NCI-H2081 (cell line): ENCODE measurements at regions not wholly inside any gene's neighbourhood (a gene's known extent, or its start where the extent isn't known, plus 50 kb on each side); places are given as distances from the start of the nearest gene placed in this dataset.

Experiments
- DNase-seq, 2 experiments: peaks; one replicate each; lab custom pipeline; 2025; lab: John Stamatoyannopoulos, UW

- no peak for DNase-seq
Measured at GRCh38 chr7:93651603-93652159, 77.2 kb upstream of the CALCR start.

DNA sequence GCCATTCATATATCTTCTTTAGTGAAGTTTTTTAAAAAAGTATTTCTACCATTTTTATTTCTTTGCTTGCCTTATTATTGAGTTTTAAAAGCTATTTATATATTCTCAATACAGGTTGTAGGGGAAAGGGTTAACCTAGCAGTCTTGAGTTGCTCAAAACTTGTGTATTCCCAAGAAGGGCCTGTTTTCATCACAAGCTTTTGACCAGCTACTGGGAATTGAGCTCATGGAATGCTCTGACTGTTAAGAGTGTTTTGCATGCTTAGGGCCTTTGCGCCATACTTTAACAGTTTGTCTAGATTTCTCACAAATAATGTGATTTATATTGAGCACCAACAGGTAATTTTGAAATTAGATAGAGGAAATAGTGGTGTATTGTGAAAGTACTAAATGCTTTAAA is 72.0 kb upstream of the CALCR start:
- DNase-seq, result no peak

DNA sequence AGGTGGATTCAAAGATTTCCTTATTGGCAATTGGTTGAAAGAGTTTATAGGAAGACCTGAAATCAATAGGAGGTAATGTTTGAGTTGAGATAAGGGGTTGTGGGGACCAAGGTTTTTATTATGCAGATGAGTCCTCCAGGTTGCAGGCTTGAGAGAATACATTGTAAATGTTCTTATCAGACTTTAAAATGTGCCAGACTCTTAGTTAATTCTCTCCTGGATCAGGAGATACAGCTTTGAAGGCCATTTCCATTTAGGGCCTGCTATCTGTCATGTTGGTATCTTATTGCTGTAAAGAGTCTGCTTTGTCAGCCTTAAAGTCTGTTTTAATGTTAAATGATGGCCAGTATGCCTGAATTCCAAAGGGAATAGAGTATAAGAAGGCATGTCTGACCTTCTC is 61.8 kb upstream of the CALCR start:
- DNase-seq, result no peak

DNA sequence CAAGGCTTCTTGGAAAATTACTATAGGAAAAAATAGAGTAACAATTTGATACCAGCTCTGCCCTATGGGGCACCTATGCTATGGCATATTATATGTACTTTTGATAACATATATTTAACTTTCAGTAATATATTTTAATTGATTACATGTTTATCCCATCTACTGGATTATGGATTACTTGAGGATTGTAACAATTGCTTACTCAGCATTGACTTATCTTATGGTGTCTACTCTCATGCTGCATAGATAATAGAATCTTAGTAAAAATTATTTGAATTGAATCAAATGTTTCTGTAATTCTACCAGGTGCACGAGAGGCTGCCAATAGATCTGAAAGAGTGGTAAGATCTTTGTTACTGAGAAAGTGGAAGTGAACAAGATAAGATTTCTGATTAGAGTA is 57.8 kb upstream of the CALCR start:
- DNase-seq, result no peak

DNA sequence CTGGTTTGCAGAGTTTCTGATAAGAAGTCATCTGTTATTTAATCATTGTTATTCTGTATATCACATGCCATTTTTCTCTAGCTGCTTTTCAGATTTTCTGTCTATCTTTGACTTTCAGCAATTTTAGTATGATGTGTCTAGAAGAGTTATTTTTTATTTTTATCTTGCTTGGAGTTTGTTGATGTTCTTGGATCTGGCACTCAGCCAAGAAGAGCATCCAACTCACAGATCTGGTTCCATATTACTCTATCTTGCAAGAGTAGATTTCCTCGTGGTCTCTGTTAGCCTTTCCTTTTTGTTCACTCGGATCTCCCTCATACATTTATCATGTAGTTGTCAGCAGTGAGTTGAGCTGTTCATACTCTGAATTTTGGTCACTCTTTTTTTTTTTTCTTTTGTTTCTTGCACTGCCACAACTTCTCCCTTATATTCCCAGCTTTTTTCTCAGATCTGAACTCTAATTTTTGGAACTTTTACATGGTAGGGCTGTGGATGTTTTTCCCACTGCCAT is 54.8 kb upstream of the CALCR start:
- no peak for DNase-seq

DNA sequence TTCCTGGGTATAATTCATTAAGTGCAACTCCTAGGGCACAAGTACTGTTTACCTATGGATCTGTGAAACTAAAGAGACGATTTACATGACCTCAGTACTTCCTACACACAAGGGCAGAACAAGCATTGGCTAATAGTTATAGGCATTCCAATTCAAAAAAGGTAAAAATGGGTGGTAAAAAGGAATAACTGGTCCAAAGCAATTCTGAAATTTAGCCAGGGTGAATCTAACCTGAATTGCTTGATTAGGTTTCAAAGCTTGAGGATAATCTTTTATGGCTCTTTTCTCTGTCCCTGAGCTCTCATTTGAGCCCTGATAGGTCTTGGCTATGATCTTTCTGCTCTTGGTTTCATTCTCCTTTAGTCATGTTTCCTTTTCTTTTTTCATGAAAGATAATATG is 52.3 kb upstream of the CALCR start:
- no peak for DNase-seq
